HG03432 (cell line): ENCODE measurements at regions not wholly inside any gene's neighbourhood (a gene's known extent, or its start where the extent isn't known, plus 50 kb on each side); places are given as distances from the start of the nearest gene placed in this dataset.
"Not testable (repeated sequence)": the region's sequence is repeated elsewhere in the genome, so short reads cannot be mapped to it uniquely, and the experiment has no call there.

Experiments used
- ATAC-seq: cut with Tn5 transposase; IDR thresholded peaks from one replicate; pipeline ENCODE4 v1.9.1; 2021; ENCODE audit warnings: mild to moderate bottlenecking, moderate library complexity; ENCODE audit not compliant: unreplicated experiment

DNA sequence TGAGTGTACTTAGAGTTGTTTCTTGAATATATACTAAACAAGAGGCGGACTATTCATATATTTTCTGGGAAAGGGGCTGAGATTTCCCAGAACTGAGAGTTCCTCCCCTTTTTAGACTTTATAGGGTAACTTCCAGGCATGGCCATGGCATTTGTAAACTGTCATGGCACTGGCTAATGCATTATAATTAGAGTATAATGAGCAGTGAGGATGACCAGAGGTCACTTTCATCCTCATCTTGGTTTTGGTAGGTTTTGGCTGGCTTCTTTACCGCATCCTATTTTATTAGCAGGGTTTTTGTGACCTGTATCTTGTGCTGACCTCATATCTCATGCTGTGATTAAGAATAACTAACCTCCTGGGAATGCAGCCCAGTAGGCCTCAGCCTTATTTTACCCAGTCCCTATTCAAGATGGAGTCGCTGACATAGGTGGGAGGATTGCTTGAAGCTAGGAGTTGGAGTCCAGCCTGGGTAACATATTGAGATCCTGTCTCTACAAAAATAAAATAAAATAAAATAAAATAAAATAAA lies 91.4 kb downstream of the MOBP start:
- no peak for ATAC-seq

GRCh38 chr3:39559543-39559942 lies 92.1 kb downstream of the MOBP start:
- ATAC-seq: no peak

DNA sequence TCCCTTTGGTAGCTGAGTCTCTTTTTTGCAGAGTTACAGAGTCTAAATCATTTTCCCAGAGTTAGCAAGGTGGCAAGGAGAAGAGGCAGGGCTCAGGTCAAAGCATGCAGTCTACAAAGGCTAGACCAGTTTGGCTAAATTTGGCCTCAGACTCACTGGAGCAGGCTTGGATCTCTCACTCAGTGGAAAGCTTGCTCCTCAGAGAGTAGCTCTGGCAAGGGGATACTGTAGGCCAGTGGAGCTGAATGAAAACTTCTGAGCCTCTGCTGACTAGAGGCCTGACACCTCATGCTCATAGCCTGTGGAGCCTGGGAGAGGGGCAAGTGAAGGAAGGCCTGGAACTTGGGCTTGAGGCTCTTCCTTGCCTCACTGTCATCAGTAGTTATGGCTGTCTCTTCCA lies 101.0 kb downstream of the MOBP start:
- no peak for ATAC-seq

DNA sequence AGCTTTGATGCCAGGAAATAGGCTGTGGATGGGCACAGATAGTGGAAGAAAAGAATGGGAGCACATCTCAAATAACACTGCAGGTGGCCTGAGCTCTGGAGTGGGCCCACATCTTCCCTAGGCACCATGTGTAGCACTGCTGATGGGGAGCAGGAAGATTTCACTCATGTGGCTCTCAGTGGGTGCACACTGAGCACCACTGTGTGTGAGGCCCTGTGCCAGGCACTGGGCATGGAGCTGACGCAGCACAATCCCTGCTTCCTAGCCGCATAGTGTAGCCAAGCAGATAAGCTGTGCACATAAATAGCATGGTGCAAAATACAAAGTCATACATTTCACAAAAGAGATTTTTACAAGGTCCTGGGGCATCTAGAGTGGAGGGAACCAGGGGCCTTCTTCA lies 101.6 kb downstream of the MOBP start:
- no peak for ATAC-seq

DNA sequence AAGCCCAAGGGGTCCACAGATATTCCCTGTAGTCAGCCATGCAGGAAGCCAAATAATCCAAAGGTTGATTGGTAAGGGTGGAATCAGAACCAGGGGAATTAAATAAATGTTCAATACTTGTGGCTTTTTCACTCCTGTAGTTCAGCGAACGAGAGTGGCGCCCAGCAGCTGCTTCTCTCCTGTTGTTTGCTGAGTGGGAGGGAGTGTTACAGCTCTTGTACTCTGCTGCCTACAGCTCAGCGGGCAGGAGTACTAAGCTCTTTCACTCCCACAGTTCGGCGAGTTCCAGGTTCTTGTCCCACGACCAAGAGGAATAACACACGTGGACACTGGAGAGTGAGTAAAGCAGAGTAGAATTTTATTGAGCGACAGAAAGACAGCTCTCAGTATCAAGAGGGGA lies 105.9 kb downstream of the MOBP start:
- ATAC-seq: no peak

GRCh38 chr3:39577541-39577940 lies 110.1 kb downstream of the MOBP start:
- no peak for ATAC-seq

GRCh38 chr3:39586215-39586614 lies 118.7 kb downstream of the MOBP start:
- not testable (repeated sequence) for ATAC-seq

DNA sequence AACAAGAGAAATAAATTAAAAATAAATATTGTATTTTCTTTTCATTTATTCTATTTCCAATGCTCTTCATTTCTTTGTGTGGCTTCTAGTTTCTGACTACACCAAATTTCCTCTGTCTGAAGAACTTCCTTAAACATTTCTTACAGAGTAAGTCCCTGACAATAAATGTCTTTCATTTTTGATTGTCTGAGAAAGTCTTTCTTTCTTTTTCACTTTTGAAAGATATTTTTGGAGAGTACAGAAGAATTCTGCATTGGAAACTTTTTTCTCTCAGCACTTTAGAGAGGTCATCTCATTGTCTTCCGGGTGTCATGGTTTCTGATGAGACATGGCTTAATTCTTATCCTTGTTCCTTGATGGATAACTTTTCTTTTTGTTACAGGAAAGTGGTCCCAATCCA lies 119.6 kb downstream of the MOBP start:
- peak; percentile 70 for ATAC-seq

DNA sequence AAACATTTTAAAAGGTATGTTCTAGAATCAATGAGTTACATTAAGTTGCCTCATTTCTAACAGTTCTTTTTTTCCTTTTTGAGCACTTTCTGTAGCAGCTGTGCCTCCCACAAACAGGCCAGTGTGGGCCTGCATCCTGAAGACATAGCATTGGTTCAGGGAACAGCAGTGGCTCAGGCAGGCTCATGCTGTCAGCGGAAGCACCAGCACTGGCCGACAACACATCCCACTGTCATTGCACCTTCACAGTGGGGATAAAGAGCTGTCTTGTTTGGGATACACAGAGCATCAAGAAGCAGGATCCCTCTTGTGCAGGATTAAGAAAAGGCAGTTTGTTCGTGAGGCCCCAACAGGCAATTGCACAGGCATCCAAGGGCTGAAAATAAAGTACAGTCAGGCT lies 123.3 kb downstream of the MOBP start:
- ATAC-seq: no peak

- ATAC-seq: no peak
Measured at GRCh38 chr3:39592311-39593050, 125.0 kb downstream of the MOBP start.

DNA sequence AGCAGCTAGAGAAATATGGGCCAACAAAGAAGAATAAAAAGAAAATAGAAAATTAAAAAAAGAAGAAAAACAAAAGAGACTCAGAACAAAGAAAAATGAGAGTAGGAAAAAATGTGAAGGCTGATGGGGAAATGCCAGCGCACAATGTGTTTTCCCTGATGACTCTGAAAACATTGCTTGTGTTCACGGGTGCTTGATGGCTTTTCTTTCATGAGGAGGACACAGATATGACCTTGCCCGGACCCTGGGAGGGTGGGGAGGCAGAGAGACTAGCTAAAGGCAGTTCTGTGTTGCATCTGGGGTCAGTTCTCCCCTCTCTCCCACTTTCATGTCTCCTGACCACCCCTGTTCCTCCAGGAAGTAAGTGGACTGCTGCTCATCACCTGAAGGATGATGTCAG lies 125.9 kb downstream of the MOBP start:
- ATAC-seq: no peak

- ATAC-seq: no peak
Measured at GRCh38 chr3:39601241-39601640, 133.8 kb downstream of the MOBP start.

- ATAC-seq: no peak
Measured at GRCh38 chr3:39605837-39606236, 138.4 kb downstream of the MOBP start.

DNA sequence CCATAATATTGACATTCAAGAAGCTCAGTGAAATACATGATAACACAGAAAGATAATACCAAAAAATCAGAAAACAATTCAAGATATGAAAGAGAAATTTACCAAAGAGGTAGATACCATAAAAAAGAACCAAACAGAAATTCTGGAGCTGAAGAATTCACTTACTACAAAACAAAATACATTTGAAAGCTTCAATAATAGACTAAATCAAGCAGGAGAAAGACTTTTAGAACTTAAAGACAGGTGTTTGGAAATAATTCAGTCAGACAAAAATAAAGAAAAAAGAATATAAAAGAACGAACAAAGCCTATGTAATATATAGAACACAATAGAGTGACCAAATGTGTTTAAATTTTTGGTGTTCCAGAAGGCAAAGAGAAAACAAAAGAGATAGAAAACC lies 158.7 kb downstream of the MOBP start:
- ATAC-seq: no peak

DNA sequence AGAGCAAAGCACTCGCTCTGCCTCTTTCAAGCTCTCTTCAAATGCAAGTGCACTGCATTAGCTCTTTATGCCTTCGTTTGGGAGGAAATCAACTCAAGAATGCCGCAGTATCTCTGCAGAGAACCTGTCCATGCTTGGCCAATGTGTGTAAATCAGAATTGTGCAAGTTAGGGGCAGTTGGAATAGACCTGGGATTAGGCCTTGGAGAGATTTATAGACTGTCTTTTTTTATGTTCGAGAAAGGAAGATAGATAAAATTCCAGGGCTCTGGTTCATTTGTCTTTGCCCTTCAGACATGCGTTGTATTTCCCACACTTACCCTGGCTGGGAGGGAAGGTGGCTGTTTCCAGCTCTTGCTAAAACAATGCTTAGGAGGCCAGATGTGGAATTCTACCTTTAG lies 163.7 kb downstream of the MOBP start:
- ATAC-seq: no peak

DNA sequence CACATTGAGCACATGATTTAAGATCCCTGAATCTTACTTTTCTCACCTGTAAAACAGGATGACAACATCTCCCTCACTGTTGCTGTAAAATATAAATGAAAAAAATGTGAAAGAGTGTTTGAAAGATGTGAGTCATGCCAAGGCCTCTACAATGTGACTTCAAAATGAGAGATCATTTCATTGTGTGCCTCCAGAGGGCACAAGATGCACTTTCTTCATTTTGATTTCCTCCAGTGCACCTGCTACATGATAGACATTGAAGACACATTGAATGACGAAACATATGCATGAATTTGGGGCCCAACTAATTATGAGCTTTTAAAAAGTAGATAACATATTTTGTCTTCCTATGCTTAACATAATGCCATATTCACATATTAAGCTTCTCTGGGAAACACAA lies 170.3 kb downstream of the MOBP start:
- no peak for ATAC-seq

DNA sequence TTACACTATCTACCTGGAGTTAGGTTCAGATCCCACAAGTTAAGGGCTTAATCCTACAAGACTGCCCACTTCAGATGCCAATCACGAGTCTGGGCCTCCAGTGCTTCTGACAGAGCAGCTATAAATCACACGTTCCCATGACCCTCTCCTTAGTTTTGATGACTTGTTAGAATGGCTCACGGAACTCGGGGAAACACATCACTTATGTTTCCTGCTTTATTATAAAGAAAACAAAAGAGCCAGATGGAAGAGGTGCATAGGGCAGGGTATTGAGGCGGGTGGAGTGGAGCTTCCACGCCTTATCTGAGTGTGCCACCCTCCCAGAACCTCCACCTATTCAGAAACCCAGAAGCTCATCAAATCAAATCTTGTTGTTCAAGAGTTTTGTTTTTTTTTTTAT lies 170.8 kb downstream of the MOBP start:
- no peak for ATAC-seq

DNA sequence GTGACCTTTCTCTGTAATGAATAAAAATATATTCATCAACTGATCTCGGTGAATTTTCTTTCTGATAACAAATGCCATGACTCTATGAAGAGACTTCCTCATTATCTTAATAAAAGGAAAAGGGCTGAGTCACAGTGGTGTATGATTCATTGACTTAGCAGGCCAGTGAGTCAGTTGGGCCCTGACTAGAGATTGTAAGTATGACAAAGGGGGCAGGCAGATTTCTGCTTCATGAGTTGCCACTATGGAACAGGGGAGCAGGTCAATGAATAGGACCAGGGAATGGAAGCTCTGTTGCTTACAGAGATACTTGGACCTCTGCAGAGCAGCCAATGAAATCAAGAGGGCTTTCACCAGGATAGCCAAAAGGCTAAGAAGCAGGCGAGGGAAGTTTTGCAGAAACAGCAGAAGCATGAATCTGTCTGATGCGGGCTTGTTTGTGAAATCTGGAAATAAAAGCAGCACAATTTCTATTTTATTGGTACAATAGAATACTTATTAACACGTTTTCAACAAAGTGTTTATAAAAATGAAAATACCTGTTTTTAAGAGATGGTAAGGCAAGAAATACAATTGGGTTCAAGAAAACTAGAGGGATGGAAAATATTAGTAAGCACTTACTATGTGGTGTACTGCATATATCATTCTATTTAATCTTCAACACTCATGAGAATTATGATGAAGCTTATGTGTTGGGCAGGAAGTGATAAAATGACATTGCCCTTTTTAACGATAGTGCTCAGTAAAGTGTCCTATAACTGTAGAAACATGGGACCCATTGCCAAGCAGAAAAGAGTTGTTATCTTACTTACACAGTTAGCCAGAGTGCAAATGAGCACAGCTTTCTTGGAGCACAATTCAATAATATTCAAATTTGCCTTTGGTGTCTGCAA lies 169.8 kb upstream of the MYRIP start:
- ATAC-seq: peak; percentile 74

DNA sequence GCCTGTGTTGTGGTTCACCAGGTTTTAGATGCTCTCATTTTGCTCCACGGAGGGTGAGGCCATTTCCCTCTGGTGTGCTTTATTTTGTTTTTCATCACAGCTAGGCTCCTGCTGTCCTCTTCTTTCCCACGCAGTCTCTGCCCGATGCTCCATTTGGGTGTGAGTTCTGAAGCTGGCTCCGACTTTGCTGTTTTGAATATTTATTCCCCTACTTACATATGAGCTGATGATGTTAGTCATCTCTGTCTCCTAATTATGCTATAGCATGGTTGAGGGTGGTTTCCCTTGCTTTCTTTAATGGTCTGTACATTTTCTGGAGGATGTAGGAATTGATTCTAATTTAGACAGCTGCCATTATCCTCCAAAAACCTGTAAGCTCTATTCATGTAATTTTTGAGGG lies 168.1 kb upstream of the MYRIP start:
- ATAC-seq: no peak

GRCh38 chr3:39644176-39644575 lies 165.2 kb upstream of the MYRIP start:
- no peak for ATAC-seq

GRCh38 chr3:39651256-39651655 lies 158.2 kb upstream of the MYRIP start:
- not testable (repeated sequence) for ATAC-seq
